ENCODE measurements at regions not wholly inside any gene's neighbourhood (a gene's known extent, or its start where the extent isn't known, plus 50 kb on each side); places are given as distances from the start of the nearest gene placed in this dataset.

DNA sequence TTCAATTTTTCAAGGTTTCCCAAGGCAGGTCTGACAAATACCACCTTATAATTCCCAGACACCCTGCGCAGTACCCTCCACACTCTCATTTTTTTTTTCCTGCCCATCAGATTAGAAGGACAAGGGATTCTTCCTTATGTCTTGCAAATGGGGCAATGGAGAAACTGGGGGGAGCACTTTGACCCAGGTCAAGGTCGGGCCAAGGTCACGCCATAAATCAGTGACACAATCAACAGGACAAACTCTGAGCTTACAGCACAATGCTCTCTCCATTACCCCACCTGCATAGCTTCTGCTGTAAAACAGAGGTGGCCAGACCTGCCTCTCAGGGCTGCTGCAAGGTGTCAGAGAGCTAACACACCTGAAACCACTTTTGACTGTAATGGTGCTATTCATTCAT is 254.4 kb upstream of the ZMIZ1 start:
- Histone ChIP-seq H3K9me2 (ENCODE audit: insufficient read depth) (no peaks in the 10 kb centered on the region), H3F3A (ENCODE audit: insufficient read depth, low read depth) (no peaks in the 10 kb centered on the region), H3K27ac (no peak overlapping the region), H3K27me3 (ENCODE audit: insufficient read depth, low read depth) (no peaks in the 10 kb centered on the region), H4K20me1 (ENCODE audit: insufficient read depth) (no peaks in the 10 kb centered on the region), H3K36me3 (ENCODE audit: low read depth) (no peaks in the 10 kb centered on the region), H3K4me2 (no peak overlapping the region), H2AFZ (no peak overlapping the region), H3K4me1 (replicated peaks; ENCODE audit: insufficient read depth) (no peaks in the 10 kb centered on the region), H3K9me3 (ENCODE audit: insufficient read depth, low read depth) (no peaks in the 10 kb centered on the region; the same call in 1 of the 2 replicates), H3K79me2 (ENCODE audit: low read depth) (no peaks in the 10 kb centered on the region), H3K4me3 (no peak overlapping the region)
- DNase-seq = no peak
- intact Hi-C loops (cut with micrococcal nuclease; ENCODE audit: unreplicated experiment) = no loop called here
- POLR2A ChIA-PET (ENCODE audit: unreplicated experiment) = no interaction called here
- CTCF ChIA-PET = no interaction called here
- TF ChIP-seq EZH2 (IDR thresholded peaks at IDR 0.05; ENCODE audit: low read depth) = no peak
- TF ChIP-seq, protein P1, sequence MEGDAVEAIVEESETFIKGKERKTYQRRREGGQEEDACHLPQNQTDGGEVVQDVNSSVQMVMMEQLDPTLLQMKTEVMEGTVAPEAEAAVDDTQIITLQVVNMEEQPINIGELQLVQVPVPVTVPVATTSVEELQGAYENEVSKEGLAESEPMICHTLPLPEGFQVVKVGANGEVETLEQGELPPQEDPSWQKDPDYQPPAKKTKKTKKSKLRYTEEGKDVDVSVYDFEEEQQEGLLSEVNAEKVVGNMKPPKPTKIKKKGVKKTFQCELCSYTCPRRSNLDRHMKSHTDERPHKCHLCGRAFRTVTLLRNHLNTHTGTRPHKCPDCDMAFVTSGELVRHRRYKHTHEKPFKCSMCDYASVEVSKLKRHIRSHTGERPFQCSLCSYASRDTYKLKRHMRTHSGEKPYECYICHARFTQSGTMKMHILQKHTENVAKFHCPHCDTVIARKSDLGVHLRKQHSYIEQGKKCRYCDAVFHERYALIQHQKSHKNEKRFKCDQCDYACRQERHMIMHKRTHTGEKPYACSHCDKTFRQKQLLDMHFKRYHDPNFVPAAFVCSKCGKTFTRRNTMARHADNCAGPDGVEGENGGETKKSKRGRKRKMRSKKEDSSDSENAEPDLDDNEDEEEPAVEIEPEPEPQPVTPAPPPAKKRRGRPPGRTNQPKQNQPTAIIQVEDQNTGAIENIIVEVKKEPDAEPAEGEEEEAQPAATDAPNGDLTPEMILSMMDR (conservative IDR thresholded peaks at IDR 0.05) = no peak
- no TSS peak for BruUV-seq (replicated peaks)

DNA sequence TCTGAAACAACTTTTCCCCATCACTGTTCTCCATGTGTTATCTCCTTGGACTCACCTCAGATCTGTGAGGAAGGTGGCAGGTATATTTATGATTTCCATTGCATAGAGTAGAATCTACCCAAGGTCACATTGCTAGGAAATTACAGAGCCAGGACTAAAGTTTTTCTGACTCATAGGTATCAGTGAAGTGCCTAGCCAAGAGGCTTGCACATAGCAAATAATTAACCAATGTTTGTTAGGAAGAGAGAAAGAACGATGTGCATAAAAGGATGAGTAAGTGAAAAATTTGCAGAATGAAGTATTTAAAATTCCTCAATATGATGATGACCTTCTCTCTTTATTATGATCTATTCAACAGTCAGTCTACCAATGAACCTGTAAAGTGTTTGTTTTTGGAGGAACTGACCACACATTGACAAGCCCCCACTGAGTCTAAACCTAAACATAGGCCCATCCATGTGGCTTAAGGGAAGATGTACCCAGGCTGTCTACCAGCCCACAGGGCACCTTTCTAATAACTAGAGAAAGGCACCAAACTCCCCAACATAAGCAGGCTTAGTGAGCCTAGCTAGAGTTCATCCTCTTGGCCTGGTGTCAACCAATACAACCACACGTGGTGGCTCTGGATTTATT is 252.9 kb upstream of the ZMIZ1 start:
- POLR2A ChIA-PET (ENCODE audit: unreplicated experiment) = no interaction called here
- H3F3A ChIP-seq (ENCODE audit: insufficient read depth, low read depth) = no peaks in the 10 kb centered on the region

DNA sequence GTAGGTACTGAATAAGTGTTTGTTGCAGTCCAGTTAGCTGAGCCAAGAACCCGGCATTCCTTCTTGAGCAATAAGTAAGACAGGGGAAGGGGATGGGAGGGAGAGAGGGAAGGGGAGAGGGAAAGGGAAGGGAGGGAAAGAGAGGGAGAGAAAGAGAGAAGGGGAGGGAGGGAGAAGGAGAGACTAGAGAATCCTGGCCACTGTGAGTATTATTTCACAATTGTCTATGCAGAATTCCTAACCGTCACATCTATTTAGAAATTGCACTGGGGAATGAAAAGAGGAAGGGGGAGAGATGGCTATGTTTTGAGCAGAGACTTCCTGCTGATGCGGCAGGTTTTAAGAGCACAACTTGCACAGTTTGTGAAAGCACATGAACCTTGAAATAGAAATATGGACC is 251.4 kb upstream of the ZMIZ1 start:
- CTCF ChIA-PET = no interaction called here
- no peaks in the 10 kb centered on the region for H3F3A ChIP-seq (ENCODE audit: insufficient read depth, low read depth)

More for the DNA sequence above, 252.9 kb upstream of the ZMIZ1 start:
- Histone ChIP-seq H3K9me3 (ENCODE audit: insufficient read depth, low read depth) (no peaks in the 10 kb centered on the region; the same call in 1 of the 2 replicates), H2AFZ (no peak overlapping the region), H3K36me3 (ENCODE audit: low read depth) (no peaks in the 10 kb centered on the region), H3K4me1 (replicated peaks; ENCODE audit: insufficient read depth) (no peaks in the 10 kb centered on the region), H3K79me2 (ENCODE audit: low read depth) (no peaks in the 10 kb centered on the region), H3K27ac (no peak overlapping the region), H3K9me2 (ENCODE audit: insufficient read depth) (no peaks in the 10 kb centered on the region), H3K27me3 (ENCODE audit: insufficient read depth, low read depth) (no peaks in the 10 kb centered on the region), H3K4me3 (no peak overlapping the region), H3K4me2 (no peak overlapping the region), H4K20me1 (ENCODE audit: insufficient read depth) (no peaks in the 10 kb centered on the region)
- intact Hi-C loops (cut with micrococcal nuclease; ENCODE audit: unreplicated experiment) = no loop called here
- CTCF ChIA-PET = no interaction called here
- BruUV-seq (replicated peaks) = no TSS peak
- TF ChIP-seq EZH2 (IDR thresholded peaks at IDR 0.05; ENCODE audit: low read depth) = no peak
- TF ChIP-seq, protein P1 (conservative IDR thresholded peaks at IDR 0.05) = no peak
- DNase-seq = no peak

More for the DNA sequence above, 251.4 kb upstream of the ZMIZ1 start:
- POLR2A ChIA-PET (ENCODE audit: unreplicated experiment) = no interaction called here
- Histone ChIP-seq H3K27me3 (ENCODE audit: insufficient read depth, low read depth) (no peaks in the 10 kb centered on the region), H4K20me1 (ENCODE audit: insufficient read depth) (no peaks in the 10 kb centered on the region), H3K79me2 (ENCODE audit: low read depth) (no peaks in the 10 kb centered on the region), H2AFZ (no peak overlapping the region), H3K9me2 (ENCODE audit: insufficient read depth) (no peaks in the 10 kb centered on the region), H3K27ac (no peak overlapping the region), H3K9me3 (ENCODE audit: insufficient read depth, low read depth) (no peaks in the 10 kb centered on the region; the same call in 1 of the 2 replicates), H3K4me1 (replicated peaks; ENCODE audit: insufficient read depth) (no peaks in the 10 kb centered on the region), H3K4me2 (no peak overlapping the region), H3K4me3 (no peak overlapping the region), H3K36me3 (ENCODE audit: low read depth) (no peaks in the 10 kb centered on the region)
- no peak for TF ChIP-seq EZH2 (IDR thresholded peaks at IDR 0.05; ENCODE audit: low read depth)
- TF ChIP-seq, protein P1 (conservative IDR thresholded peaks at IDR 0.05) = no peak
- no TSS peak for BruUV-seq (replicated peaks)
- intact Hi-C loops (cut with micrococcal nuclease; ENCODE audit: unreplicated experiment) = no loop called here
- no peak for DNase-seq

Data from PC-9 (cell line).